ENCODE measurements at regions not wholly inside any gene's neighbourhood (a gene's known extent, or its start where the extent isn't known, plus 50 kb on each side); places are given as distances from the start of the nearest gene placed in this dataset.

DNA sequence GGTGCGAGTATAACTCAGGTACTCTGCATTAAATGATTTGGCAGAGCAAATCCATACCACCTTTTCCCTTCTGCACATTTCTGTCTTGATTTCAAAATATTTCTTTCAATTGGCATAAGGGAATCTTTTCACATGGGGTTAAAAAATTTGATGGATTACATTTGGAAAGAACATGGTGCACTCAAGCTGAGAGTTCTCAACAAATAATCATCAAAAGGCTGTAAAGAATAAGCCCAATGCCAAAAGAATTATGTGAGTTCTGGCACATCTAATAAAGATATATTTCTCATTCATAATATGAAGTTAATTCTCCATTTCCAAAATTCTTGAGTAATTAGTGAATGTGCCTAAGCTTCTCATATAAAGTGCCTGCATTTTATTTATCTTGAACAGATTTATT lies 223.1 kb downstream of the GPR37 start:
- DNase-seq (ENCODE audit: low read depth) = no peak
- H3K4me3 ChIP-seq (ENCODE audit: low read depth, low read length) = no peak overlapping the region
- TF ChIP-seq MYC (IDR thresholded peaks at IDR 0.05; ENCODE audit: low read depth, low read length) (no peak), POLR2A (IDR thresholded peaks at IDR 0.05; ENCODE audit: extremely low read depth, insufficient read length) (no peak)
- TF ChIP-seq, protein P1, sequence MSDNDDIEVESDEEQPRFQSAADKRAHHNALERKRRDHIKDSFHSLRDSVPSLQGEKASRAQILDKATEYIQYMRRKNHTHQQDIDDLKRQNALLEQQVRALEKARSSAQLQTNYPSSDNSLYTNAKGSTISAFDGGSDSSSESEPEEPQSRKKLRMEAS (IDR thresholded peaks at IDR 0.05; ENCODE audit: low read depth, low read length) = no peak
- TF ChIP-seq, protein P2, sequence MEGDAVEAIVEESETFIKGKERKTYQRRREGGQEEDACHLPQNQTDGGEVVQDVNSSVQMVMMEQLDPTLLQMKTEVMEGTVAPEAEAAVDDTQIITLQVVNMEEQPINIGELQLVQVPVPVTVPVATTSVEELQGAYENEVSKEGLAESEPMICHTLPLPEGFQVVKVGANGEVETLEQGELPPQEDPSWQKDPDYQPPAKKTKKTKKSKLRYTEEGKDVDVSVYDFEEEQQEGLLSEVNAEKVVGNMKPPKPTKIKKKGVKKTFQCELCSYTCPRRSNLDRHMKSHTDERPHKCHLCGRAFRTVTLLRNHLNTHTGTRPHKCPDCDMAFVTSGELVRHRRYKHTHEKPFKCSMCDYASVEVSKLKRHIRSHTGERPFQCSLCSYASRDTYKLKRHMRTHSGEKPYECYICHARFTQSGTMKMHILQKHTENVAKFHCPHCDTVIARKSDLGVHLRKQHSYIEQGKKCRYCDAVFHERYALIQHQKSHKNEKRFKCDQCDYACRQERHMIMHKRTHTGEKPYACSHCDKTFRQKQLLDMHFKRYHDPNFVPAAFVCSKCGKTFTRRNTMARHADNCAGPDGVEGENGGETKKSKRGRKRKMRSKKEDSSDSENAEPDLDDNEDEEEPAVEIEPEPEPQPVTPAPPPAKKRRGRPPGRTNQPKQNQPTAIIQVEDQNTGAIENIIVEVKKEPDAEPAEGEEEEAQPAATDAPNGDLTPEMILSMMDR (IDR thresholded peaks at IDR 0.05; ENCODE audit: low read depth, low read length) = no peak

DNA sequence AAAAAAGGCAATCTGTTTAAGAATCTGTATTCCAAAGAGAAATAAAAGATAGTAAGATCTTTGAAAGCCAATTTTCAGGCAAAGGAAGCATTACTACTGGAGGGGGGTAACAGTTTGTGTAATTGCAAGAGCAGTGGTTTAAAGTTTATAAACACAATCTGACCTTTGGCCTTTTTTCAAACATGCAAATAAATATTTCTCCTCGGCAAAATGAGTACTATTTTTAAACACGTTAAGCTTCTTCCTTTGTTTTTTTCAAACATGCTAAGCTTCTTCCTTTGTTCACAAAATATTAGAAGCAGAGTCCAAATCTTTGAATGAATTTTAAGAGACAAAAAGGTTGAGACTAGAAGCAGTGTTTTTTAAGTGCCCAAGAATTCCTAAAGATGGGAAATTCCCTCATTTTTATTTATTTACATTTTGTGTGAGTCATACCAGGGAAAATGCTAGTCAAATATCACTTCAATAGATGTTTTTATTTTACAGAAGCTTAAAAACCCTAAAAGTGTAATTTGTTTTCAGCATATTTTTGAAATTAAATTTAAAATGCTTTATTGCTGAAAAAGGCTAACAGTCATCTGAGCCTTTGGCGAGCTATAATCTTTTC lies 229.3 kb downstream of the GPR37 start:
- DNase-seq (ENCODE audit: low read depth) = no peak
- H3K4me3 ChIP-seq (ENCODE audit: low read depth, low read length) = no peak overlapping the region
- TF ChIP-seq MYC (IDR thresholded peaks at IDR 0.05; ENCODE audit: low read depth, low read length) (no peak), POLR2A (IDR thresholded peaks at IDR 0.05; ENCODE audit: extremely low read depth, insufficient read length) (no peak)
- TF ChIP-seq, protein P1 (IDR thresholded peaks at IDR 0.05; ENCODE audit: low read depth, low read length) = no peak
- TF ChIP-seq, protein P2 (IDR thresholded peaks at IDR 0.05; ENCODE audit: low read depth, low read length) = no peak

DNA sequence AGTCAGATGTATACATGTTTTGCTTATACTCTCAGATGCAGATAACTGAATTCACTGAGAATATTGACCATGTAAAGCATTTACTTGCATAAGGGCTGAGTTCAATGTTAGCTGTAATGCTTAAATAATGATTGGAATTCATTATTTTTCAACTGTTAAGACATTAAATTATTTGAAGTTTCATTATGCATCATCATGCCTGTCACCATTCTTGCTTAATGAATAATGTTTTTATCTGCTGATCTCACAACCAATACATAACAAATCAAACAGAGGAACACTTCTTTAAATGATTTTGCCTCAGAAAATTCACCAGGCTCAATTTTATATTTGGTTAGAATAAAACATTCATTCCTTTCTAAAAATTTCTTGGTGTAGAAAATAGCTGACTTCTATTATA lies 233.4 kb downstream of the GPR37 start:
- H3K4me3 ChIP-seq (ENCODE audit: low read depth, low read length) = no peak overlapping the region
- TF ChIP-seq POLR2A (IDR thresholded peaks at IDR 0.05; ENCODE audit: extremely low read depth, insufficient read length) = no peak
- TF ChIP-seq, protein P2 (IDR thresholded peaks at IDR 0.05; ENCODE audit: low read depth, low read length) = no peak
- no peak for TF ChIP-seq MYC (IDR thresholded peaks at IDR 0.05; ENCODE audit: low read depth, low read length)
- TF ChIP-seq, protein P1 (IDR thresholded peaks at IDR 0.05; ENCODE audit: low read depth, low read length) = no peak
- DNase-seq (ENCODE audit: low read depth) = no peak

DNA sequence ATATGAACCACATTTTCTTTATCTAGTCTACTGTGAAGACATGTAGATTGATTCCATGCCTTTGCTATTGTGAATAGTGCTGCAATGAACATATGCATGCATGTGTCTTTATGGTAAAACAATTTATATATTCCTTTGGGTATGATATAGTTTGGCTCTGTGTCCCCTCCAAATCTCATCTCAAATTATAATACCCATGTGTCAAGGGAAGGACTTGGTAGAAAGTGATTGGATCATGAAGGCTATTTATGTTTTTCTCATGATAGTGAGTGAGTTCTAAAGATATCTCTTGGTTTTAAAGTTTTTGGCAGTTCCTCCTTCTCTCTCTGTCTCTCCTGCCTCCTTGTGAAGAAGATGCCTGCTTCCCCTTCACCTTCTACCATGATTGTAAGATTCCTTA lies 248.7 kb downstream of the GPR37 start:
- no peak overlapping the region for H3K4me3 ChIP-seq (ENCODE audit: low read depth, low read length)
- no peak for DNase-seq (ENCODE audit: low read depth)
- TF ChIP-seq, protein P2 (IDR thresholded peaks at IDR 0.05; ENCODE audit: low read depth, low read length) = no peak
- no peak for TF ChIP-seq MYC (IDR thresholded peaks at IDR 0.05; ENCODE audit: low read depth, low read length)
- TF ChIP-seq, protein P1 (IDR thresholded peaks at IDR 0.05; ENCODE audit: low read depth, low read length) = no peak
- TF ChIP-seq POLR2A (IDR thresholded peaks at IDR 0.05; ENCODE audit: extremely low read depth, insufficient read length) = no peak

DNA sequence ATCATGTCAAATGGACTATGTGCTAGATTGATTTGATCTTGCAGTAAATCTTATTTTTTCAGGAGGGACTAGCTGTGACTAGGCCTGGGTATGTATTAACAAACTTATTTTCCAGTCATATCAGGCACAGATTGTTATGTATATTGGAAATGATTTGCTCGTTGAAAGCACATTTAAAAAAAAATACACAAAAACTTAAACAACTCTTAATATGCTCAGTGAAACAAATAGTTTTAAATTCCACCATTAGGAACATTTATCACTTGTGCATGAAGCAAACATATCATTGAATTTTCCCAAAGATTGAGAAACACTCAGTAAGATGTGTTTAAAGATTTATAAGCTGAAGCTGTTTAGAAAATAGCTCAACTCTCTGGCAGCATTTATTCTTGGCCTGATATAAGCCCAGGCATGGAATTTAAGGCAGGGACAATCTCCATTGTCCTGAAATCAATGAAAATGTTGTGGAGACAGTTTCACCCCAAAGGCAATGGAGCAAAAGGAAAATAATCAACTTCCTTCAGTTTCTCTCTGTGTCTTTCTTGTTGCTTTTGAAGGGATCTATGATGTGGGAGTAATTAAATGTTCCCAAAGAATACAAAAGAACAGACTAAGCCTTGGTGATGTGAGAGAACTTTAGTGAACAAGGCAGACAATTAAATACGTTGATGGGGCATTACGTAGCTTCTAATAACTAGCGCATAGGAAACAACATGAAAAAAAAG lies 250.3 kb downstream of the GPR37 start:
- H3K4me3 ChIP-seq (ENCODE audit: low read depth, low read length) = no peak overlapping the region
- TF ChIP-seq POLR2A (IDR thresholded peaks at IDR 0.05; ENCODE audit: extremely low read depth, insufficient read length) = no peak
- TF ChIP-seq MYC (IDR thresholded peaks at IDR 0.05; ENCODE audit: low read depth, low read length) = no peak
- TF ChIP-seq, protein P2 (IDR thresholded peaks at IDR 0.05; ENCODE audit: low read depth, low read length) = no peak
- TF ChIP-seq, protein P1 (IDR thresholded peaks at IDR 0.05; ENCODE audit: low read depth, low read length) = no peak
- no peak for DNase-seq (ENCODE audit: low read depth)

Measured in NB4 (cell line).